OCI-LY7 (cell line): ENCODE measurements at regions not wholly inside any gene's neighbourhood (a gene's known extent, or its start where the extent isn't known, plus 50 kb on each side); places are given as distances from the start of the nearest gene placed in this dataset.

Experiments
- BruUV-seq: library from RNA; stranded (reverse); fragments of 400-500 nt; replicated peaks from 2 replicates; lab custom pipeline; 2021; lab: Mats Ljungman, UMichigan
- CTCF ChIA-PET: fragments of 300-600 bp; sonication (Branson Sonifier 250); formaldehyde crosslinking; loops from one replicate; lab custom pipeline; 2022; ENCODE audit warnings: antibody characterized with exemption; ENCODE audit not compliant: unreplicated experiment; lab: Charles Lee
- POLR2A ChIA-PET: fragments of 300-600 bp; sonication (Branson Sonifier 250); formaldehyde crosslinking; loops from one replicate; lab custom pipeline; 2022; ENCODE audit warnings: antibody characterized with exemption; lab: Charles Lee
- DNase-seq: peaks from one replicate; pipeline ENCODE4 v3.0.0-alpha.2; 2015; ENCODE audit warnings: low spot score
- H2AFZ ChIP-seq: fragments of 200-600 bp; sonication (generic), shearing (Covaris generic); 2 replicates; pipeline ENCODE4 v1.6.1; 2014; ENCODE audit warnings: mild to moderate bottlenecking, antibody characterized with exemption, low read length, moderate library complexity
- H3K27ac ChIP-seq: fragments of 200-600 bp; sonication (generic); 2 replicates; pipeline ENCODE4 v1.5.1; 2014; ENCODE audit warnings: mixed run types, low read depth, mild to moderate bottlenecking, moderate library complexity, low read length, inconsistent platforms; ENCODE audit not compliant: poor library complexity, severe bottlenecking
- H3K36me3 ChIP-seq: fragments of 200-600 bp; sonication (generic); 2 replicates; pipeline ENCODE4 v1.6.1; 2014; ENCODE audit warnings: mild to moderate bottlenecking, antibody characterized with exemption, low read length, moderate library complexity, mixed read lengths; ENCODE audit not compliant: insufficient read depth
- H3K4me1 ChIP-seq: fragments of 200-600 bp; sonication (generic); 2 replicates; pipeline ENCODE4 v1.5.1; 2014; ENCODE audit warnings: mild to moderate bottlenecking, low read length; ENCODE audit not compliant: insufficient read depth, poor library complexity, severe bottlenecking
- H3K4me2 ChIP-seq: fragments of 200-600 bp; sonication (generic); 2 replicates; pipeline ENCODE4 v1.6.1; 2014; ENCODE audit warnings: mild to moderate bottlenecking, low read length
- H3K4me3 ChIP-seq: fragments of 200-600 bp; sonication (generic); 2 replicates; pipeline ENCODE4 v1.5.1; 2014; ENCODE audit warnings: mild to moderate bottlenecking, low read depth, low read length; ENCODE audit not compliant: poor library complexity, severe bottlenecking
- H3K79me2 ChIP-seq: fragments of 200-600 bp; sonication (generic); 2 replicates; pipeline ENCODE4 v1.6.1; 2016; ENCODE audit warnings: low read depth, mild to moderate bottlenecking, low read length, moderate library complexity, mixed read lengths; ENCODE audit not compliant: insufficient read depth
- H3K9me2 ChIP-seq: fragments of 200-600 bp; sonication (generic); 2 replicates; pipeline ENCODE4 v1.6.1; 2016; ENCODE audit warnings: mild to moderate bottlenecking, low read length, mixed read lengths; ENCODE audit not compliant: insufficient read depth
- H3K9me3 ChIP-seq: fragments of 200-600 bp; sonication (generic); 2 replicates; pipeline ENCODE4 v1.6.1; 2014; ENCODE audit warnings: mild to moderate bottlenecking, mixed run types, low read length, mixed read lengths
- H4K20me1 ChIP-seq: fragments of 200-600 bp; sonication (generic); 2 replicates; pipeline ENCODE4 v1.6.1; 2014; ENCODE audit warnings: mild to moderate bottlenecking, antibody characterized with exemption, low read length, moderate library complexity, mixed read lengths; ENCODE audit not compliant: insufficient read depth
- CTCF ChIP-seq: fragments of 200-600 bp; sonication (generic); conservative IDR thresholded peaks from 2 replicates; pipeline ENCODE4 v1.5.1; 2014; ENCODE audit warnings: mild to moderate bottlenecking, antibody characterized with exemption, low read length, moderate library complexity, mixed read lengths
- EZH2phosphoT487 ChIP-seq: fragments of 200-600 bp; sonication (generic); IDR thresholded peaks from 2 replicates; pipeline ENCODE4 v1.6.1; 2018; ENCODE audit warnings: low read depth, borderline replicate concordance, mild to moderate bottlenecking, mixed run types, antibody characterized with exemption, low read length, moderate library complexity, mixed read lengths
- intact Hi-C: fragments of 100-400 bp; cut with micrococcal nuclease; formaldehyde crosslinking; loops from one replicate; pipeline ENCODE4 v1.10.0; 2022; ENCODE audit not compliant: unreplicated experiment

DNA sequence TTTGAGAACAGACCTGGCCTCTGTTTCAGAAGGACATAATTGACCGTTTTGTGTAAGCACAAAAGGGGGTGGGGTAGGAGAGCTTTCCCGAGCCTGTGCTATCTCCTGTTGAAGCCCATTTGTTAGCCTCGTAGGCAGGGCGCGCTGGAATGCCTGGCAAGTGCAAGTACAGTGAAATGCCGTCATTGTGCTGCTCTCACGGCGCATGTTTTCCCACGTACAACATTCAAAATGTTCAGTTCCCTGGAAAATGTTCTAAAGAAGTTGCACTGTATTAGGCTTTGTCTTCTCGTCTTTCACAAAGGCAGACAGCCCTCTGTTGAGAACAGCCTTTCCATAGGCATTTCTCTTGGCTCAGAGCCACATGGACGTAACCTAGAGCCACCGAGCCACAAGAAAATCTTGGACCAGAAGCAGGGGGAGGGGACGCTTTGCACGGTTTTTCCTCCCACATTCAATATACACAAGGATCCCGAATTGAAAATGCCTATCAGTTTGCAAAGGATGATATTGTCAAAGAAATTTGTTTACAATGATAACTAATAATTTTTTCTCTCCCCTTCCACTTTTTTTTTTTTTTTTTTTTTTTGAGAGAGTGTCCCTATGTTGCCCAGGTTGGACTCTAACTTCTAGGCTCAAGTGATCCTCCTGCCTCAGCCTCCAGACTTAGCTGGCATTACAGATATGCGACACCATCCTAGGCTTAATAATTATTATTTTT, 54.6 kb upstream of the RAPGEF2 start:
- Histone ChIP-seq H3K4me2 (no peak overlapping the region), H3K36me3 (no peaks in the 10 kb centered on the region), H3K4me3 (no peak overlapping the region)

DNA sequence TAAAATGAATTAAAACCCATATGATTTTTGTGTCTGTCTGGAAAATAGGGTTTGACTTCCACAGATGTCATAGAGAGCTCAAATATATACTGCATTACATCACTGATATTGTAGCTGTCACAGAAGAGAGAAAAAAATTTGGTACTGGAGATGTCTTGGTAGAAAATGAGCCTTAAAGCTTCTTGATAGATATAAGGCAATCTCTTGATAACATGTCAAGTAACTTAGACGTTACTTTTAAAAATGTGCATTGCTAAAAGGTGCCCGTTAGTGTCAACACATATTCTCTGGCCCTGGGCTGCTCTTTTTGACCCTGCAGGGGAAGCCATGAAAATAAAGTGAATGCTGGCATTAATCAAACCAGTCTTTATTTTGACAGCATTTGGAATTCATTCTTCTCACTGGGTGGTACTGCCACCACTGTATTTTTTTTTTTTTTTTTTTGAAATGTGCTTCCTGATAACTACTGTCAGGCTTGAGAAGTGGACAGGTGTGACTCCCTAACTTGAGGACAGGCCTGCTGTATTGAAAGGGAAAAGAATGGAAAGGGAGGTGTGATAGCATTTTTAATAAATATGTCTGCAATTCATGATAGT, 53.0 kb upstream of the RAPGEF2 start:
- DNase-seq = no peak
- no peaks in the 10 kb centered on the region for H3K9me2 ChIP-seq
- H2AFZ ChIP-seq = no peak overlapping the region
- no peaks in the 10 kb centered on the region for H4K20me1 ChIP-seq
- no peak overlapping the region for H3K27ac ChIP-seq
- TF ChIP-seq CTCF (no peak), EZH2phosphoT487 (no peak)
- no peaks in the 10 kb centered on the region for H3K79me2 ChIP-seq
- no peak overlapping the region for H3K4me2 ChIP-seq
- no TSS peak for BruUV-seq
- peaks cover 15% of the 10 kb centered on the region for H3K4me1 ChIP-seq
- CTCF ChIA-PET = no interaction called here
- intact Hi-C loops = no loop called here
- H3K4me3 ChIP-seq = no peak overlapping the region
- H3K36me3 ChIP-seq = no peaks in the 10 kb centered on the region
- POLR2A ChIA-PET = no interaction called here
- no peaks in the 10 kb centered on the region for H3K9me3 ChIP-seq

More for the DNA sequence above, 54.6 kb upstream of the RAPGEF2 start:
- CTCF ChIA-PET = no interaction called here
- Histone ChIP-seq H2AFZ (no peak overlapping the region), H3K9me3 (no peaks in the 10 kb centered on the region), H4K20me1 (no peaks in the 10 kb centered on the region), H3K9me2 (no peaks in the 10 kb centered on the region), H3K4me1 (peaks cover 15% of the 10 kb centered on the region), H3K27ac (no peak overlapping the region), H3K79me2 (no peaks in the 10 kb centered on the region)
- no TSS peak for BruUV-seq
- TF ChIP-seq CTCF (no peak), EZH2phosphoT487 (no peak)
- DNase-seq = no peak
- intact Hi-C loops = no loop called here
- POLR2A ChIA-PET = interaction anchor here (1.1 kb wide), 1 partner anchor 197 kb away, joined by 3 read pairs; no protein-coding TSS in a partner anchor
